ENCODE measurements at regions not wholly inside any gene's neighbourhood (a gene's known extent, or its start where the extent isn't known, plus 50 kb on each side); places are given as distances from the start of the nearest gene placed in this dataset.

DNA sequence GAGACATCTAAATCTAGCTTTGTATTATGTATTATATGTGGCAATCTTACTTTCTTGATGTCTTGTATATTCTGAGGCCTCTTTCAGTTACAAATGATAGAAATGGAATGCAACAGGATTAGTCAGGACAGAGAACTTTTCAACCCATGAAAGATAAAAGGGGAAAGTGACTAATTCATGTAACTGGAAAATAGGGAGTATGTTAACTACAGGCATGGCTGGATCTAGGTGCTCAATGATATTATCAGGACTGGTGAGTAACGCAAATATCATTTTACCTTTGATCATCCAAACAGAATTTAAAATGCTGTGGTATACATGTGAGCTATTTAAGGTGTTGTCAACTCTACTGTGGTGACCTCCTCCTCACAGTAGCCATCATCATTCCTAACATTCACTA is 215.7 kb upstream of the GLRA1 start:
- TF ChIP-seq RAD21 (IDR thresholded peaks at IDR 0.05; ENCODE audit: insufficient read depth, low read depth, low read length) (no peak), EP300 (IDR thresholded peaks at IDR 0.05; ENCODE audit: borderline replicate concordance in 1 of 2, control insufficient read depth in 1 of 2, low read depth in 2 of 2, low read length in 2 of 2) (no peak)
